ENCODE measurements at regions not wholly inside any gene's neighbourhood (a gene's known extent, or its start where the extent isn't known, plus 50 kb on each side); places are given as distances from the start of the nearest gene placed in this dataset.

DNA sequence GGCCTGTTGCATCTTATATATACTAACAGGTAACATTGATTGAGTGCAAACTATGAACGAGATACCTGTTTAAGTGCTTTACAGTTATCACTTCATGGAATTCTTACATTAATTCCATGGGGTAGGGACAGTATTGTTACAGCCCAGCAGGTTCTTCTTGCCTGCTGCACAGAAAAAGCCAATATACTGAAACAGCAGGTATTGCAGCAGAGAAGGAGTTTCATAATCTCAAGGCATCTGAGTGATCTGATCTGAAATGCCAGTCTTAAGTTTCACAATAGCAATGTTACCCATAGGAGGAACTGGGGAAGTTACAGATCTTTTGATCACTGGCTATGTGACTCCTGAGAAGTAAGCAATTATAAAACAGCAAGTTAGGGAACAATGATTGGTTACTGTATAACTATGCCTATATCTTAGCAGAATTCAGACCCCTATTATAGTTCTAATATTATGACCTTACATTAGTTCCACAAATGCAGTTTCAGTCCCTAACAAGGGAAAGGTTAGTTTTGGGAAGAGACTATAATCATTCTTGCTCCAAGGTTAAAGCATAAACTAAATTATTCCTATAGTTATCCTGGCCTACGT lies 126.5 kb upstream of the BNC2 start:
- TF ChIP-seq SIN3A (IDR thresholded peaks at IDR 0.05; ENCODE audit: borderline replicate concordance, insufficient read depth, low read length): no peak
- TF ChIP-seq TAF1 (IDR thresholded peaks at IDR 0.05; ENCODE audit: borderline replicate concordance, insufficient read depth, low read length): no peak
- no peak for TF ChIP-seq POLR2AphosphoS5 (IDR thresholded peaks at IDR 0.05; ENCODE audit: low read depth, low read length)
- TF ChIP-seq, protein P1, sequence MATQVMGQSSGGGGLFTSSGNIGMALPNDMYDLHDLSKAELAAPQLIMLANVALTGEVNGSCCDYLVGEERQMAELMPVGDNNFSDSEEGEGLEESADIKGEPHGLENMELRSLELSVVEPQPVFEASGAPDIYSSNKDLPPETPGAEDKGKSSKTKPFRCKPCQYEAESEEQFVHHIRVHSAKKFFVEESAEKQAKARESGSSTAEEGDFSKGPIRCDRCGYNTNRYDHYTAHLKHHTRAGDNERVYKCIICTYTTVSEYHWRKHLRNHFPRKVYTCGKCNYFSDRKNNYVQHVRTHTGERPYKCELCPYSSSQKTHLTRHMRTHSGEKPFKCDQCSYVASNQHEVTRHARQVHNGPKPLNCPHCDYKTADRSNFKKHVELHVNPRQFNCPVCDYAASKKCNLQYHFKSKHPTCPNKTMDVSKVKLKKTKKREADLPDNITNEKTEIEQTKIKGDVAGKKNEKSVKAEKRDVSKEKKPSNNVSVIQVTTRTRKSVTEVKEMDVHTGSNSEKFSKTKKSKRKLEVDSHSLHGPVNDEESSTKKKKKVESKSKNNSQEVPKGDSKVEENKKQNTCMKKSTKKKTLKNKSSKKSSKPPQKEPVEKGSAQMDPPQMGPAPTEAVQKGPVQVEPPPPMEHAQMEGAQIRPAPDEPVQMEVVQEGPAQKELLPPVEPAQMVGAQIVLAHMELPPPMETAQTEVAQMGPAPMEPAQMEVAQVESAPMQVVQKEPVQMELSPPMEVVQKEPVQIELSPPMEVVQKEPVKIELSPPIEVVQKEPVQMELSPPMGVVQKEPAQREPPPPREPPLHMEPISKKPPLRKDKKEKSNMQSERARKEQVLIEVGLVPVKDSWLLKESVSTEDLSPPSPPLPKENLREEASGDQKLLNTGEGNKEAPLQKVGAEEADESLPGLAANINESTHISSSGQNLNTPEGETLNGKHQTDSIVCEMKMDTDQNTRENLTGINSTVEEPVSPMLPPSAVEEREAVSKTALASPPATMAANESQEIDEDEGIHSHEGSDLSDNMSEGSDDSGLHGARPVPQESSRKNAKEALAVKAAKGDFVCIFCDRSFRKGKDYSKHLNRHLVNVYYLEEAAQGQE (IDR thresholded peaks at IDR 0.05; ENCODE audit: insufficient read depth in 1 of 2, low read depth in 2 of 2, low read length in 2 of 2): no peak
